NCI-H1417 treated with DMSO at 0.1 percent for 48 hours (cell line): ENCODE measurements at regions not wholly inside any gene's neighbourhood (a gene's known extent, or its start where the extent isn't known, plus 50 kb on each side); places are given as distances from the start of the nearest gene placed in this dataset.
"Not testable (repeated sequence)": the region's sequence is repeated elsewhere in the genome, so short reads cannot be mapped to it uniquely, and the experiment has no call there.

Source experiments
- DNase-seq: peaks from one replicate; lab custom pipeline; 2025; lab: John Stamatoyannopoulos, UW

DNA sequence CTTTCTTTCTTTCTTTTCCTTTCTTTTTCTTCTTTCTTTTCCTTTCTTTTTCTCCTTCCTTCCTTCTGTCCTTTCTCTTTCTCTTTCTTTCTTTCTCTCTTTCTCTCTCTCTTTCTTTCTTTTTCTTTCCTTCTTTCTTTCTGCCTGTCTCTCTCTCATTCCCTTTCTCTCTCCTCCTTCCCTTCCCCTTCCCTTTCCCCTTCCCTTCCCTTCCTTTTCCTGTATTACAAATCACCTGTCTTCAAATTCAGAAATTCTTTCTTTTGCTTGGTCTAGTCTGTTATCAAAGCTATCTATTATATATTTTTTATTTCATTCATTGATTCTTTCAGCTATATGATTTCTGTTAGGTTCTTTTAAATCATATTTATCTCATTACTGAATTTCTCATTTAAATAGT lies 315.2 kb upstream of the NOX3 start:
- DNase-seq, result no peak

DNA sequence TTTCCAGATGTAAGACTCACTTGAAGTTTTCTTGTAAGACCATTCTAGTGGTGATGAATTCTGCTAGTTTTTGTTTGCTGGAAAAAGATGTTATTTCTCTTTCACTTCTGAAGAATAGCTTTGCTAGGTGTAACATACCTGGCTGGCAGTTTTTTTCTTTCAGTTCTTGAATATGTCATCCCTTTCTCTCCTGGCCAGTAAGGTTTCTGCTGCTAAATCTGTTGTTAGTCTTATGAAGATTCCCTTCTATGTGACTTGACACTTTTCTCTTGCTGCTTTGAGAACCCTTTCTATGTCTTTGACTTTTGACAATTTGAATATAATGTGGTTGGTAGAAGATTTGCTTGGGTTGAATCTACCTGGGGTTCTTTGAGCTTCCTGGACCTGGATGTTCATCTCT lies 314.7 kb upstream of the NOX3 start:
- DNase-seq, result no peak

DNA sequence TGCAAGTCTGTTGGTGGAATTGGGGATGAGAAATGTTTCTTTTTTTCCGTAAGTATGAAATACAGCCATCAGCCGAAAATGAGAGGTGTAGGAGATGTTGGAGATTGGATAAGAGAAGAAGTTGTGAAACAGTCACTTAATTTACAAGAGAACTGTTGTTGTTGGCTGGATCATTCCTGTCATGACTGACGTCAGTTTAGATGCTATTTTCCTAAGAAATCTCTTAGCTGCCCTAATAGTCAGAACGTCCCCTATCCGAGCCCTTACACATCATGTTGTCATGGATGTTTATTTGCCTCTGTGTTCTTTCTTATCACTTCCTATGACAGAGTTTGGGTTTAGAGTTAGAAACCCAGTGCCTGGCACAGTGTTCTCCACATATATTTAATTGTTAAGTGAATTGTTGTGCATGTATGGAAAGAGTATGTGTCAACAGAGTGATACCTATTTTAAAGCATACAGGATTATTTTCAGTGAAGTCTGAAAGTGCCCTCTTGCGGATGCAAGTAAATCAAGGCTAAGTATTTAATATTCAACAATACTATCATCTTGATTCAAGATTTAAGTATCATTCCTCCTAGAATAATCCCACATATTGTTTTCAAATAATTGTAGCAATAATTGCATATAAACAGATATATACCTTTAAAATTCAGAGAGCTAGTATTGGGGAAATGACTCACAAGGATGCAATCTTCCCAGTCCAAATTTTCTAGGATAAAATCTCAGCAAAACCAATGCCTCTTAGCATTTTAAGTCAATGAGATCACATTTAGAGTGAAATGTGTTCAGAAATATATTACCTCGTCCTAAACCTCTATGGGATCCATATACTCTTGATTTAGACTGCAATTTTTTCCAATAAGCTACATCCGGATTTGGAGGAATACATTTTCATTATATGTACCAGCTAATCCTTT lies 309.9 kb upstream of the NOX3 start:
- DNase-seq, result no peak

DNA sequence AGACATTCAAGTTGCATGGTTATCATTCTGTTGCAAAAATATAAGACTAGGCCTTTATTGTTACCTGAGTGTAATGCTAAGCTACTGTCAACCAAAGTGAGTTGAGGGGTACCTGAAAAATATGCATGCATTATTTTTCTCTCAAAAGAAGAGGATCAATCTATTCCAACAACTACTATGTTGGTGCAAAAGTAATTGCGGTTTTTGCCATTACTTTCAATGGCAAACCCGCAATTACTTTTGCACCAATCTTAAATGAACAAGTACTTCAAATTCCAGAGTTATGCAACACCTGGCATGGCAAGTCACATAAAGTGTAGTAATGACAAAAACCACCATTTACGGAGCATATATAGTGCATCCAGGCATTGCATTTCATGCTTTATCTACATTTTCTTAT lies 307.0 kb upstream of the NOX3 start:
- no peak for DNase-seq

DNA sequence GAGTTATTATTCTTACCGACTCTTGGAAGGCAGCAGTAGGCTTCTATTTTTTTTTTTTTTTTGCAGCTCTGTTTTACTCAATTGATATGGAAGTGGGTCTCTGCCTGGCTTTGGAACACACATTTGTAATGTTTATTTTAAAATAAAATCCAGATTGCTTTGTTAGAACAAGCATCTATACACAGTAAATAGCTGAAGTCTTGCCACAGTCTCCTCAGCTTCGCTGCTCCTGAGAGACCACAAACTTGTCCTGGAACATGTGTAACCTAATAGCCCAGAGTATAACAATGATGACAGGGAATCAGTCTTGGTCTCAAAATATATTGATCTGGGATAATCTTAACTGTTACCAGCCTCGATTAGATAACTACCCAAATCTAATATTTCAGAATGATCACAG lies 299.8 kb upstream of the NOX3 start:
- no peak for DNase-seq

DNA sequence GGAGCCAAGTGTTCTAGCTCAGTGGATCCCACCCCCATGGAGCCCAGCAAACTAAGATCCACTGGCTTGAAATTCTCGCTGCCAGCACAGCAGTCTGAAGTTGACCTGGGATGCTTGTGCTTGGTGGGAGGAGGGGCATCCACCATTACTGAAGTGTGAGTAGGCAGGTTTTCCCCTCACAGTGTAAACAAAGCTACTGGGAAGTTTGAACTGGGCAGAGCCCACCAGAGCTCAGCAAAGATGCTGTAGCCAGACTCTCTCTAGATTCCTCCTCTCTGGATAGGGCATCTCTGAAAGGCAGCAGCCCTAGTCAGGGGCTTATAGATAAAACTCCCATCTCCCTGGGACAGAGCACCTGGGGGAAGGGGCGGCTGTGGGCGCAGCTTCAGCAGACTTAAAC lies 293.1 kb upstream of the NOX3 start:
- not testable (repeated sequence) for DNase-seq

DNA sequence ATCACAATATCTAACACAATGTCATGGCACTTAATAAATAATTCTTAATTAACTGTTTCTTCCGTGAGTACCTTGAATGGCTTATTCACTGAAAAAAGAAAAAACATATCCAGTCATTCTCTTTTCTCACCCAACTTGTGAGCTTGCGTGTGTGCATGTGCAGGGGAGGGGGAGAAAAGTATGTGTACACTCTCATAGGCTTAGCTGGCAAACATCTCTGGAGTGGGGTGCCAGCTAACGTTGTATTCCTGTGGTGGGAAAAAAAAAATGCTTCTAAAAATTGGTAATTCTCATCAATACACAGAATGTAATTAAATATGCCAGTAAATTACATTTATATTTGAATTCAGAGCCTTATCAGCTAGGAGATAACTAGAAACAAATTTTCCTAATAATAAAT lies 291.9 kb upstream of the NOX3 start:
- no peak for DNase-seq

DNA sequence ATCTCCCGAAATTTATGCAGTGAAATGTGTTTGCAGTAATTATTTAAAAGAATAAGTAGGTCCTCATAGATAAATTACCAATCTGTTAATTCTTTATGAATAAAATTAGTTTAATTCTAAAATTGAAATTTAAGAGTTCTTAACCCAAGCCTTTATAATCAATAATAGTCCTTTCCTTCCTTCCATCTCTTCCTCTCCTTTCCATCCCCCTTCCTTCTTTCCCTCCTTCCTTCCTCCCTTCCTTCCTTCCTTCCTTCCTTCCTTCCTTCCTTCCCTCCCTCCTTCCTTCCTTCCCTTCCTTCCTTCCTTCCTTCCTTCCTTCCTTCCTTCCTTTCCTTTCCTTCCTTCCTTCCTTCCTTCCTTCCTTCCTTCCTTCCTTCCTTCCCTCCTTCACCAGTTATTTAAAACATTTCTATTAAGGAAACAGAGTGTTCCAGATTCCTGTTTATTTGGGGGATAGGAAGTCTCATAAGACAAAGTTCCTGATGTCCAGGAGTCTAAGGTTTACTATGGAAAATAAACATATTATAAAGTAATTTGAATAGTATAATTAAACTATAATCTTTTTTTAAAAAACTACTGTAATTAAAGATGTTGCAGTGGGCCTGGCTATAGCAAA lies 285.3 kb upstream of the NOX3 start:
- no peak for DNase-seq

DNA sequence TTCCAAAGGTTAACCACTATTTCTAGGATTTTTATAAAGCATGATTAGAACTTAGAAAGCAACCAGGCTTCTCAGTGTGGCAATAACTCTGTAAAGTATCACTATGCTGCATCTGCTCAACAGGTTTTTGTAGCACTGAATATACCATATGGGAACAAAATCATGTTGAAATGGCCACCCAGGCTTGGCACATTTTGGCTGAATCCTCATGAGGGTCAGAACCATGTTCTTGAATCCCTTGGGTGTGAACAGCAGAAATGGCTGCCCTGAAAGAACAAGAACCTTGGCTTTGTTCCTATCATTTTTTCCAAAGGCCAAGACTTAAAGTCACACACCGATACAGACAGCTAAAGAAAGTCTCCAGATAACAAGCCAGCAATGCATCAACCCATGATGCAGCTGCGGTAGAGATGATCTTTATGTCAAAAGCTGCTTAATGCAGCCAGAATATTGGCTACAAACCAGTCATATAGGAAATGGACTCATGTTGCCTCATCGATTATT lies 283.0 kb upstream of the NOX3 start:
- DNase-seq, result no peak

DNA sequence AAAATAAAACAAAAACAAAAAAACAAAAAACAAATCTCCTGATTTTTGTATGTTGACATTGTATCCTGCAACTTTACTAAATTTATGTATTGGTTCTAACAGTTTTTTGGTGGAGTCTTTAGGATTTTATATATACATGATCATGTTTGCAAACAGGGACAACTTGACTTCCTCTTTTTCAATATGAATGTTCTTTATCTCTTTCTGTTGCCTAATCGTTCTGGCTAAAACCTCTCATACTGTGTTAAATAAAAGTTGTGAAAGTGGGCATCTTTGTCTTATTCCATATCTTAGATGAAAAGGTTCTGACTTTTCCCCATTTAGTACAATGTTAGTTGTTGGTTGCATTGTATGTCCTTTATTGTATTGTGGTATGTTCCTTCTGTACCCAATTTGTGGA lies 261.7 kb upstream of the NOX3 start:
- DNase-seq, result no peak

DNA sequence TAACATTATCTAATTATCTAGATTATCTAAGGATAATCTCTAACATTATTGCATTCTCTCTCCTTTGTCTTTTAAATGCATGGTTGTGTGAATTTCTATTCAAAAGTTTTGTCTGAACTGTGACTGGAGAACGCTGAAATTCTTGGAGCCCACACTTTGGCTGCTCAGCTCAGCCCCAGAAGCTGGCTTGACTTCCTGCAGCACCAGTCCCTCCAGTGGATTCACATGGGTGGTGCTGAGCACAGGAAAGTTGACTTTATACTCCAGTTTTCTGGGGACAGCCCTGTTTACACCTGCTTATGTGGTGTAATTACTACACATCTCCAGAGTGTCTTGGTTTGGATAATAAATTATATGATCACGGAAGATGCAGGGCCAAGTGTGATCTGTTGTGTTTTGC lies 255.1 kb upstream of the NOX3 start:
- no peak for DNase-seq

DNA sequence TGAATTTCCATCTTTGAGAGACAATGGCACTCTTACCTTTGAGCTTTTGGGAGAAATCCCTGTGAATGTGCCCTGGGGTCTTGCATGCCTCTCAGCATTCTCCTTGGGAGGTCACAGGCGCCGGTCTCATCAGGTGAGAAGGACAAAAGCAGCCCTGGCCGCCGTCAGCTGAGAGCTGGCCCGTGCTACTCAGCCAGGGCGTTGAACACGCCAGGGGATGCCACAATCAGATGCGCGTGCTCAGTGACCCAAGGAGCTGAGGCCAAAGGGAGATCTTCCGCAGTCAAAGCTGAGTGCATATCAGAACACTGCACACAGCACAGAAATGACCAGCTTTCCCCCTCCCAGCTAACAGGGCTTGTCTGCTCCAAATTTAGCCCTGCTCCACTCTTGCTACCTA lies 253.6 kb upstream of the NOX3 start:
- no peak for DNase-seq

DNA sequence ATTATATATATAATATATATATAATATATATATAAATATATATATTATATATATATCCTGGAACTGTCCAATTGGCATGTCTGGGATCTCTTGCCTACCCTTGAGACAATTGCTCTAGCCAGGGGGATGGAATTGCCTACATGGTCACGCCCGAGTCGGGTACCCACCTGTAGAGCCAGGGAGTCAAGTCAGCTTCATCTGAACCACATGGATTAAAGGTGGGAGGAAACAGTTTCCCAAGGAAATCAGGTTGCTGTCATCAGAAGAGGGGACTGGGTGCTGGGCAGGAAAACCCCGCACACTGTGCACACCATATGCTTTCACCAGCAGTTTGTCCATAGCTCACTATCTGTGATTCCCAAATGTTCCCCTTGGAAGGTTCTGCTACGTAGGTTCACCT lies 252.5 kb upstream of the NOX3 start:
- DNase-seq, result no peak

DNA sequence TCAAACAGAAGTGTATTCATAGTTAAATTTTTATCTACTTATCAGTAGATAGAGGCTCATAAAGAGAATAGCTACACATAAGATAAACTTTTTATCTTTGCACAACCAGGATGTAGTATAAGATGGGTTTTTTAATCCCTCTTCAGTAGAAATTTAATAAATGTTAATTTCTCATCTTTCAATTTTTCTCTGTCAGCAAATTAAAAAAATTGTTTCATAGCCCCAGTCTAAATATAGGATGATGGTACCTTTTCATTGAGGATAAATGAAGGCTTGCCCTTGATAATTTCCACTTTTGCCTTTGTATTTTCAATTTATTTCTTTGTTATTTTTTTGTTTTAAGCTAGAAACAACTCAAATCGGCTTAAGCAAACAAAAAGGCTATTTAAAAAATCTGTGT lies 251.2 kb upstream of the NOX3 start:
- no peak for DNase-seq

DNA sequence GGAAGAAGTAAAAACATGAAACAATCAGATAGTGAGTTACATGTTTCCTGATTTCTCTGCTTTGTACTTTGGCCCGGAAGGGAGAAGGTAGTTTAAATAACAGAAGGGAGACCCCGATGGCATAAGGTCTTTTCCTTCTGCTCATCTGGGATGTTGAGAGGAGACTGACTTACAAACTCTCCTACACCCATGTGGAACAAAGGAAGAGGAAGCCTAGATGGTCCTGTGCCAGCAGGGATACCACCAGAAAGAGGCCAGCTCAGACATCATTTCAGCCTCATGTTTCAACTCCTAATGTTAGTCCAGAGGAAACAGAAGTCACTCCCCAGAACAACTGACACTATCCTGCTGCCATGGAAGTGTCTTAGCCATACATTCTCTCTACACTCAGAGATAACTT lies 250.7 kb upstream of the NOX3 start:
- DNase-seq, result no peak

DNA sequence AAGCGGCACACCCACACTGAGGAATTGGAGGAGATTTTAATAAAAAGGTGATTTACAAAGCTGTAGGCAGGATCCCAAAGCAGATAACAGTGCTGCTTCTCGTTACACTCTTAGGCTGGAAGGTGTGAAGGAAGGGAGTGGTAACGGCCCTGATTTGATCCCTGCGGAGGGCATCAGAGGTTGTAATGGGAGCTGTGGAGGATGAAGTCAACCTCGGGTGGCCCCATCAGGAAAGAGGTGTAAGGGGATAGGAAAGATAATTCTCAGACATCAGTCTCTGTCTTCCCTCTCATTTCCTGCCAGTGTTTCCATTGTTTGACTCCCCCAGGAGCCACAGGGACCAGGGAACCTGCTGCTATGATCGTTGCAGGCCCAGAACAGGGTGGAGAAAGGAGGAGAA lies 245.7 kb upstream of the NOX3 start:
- no peak for DNase-seq

DNA sequence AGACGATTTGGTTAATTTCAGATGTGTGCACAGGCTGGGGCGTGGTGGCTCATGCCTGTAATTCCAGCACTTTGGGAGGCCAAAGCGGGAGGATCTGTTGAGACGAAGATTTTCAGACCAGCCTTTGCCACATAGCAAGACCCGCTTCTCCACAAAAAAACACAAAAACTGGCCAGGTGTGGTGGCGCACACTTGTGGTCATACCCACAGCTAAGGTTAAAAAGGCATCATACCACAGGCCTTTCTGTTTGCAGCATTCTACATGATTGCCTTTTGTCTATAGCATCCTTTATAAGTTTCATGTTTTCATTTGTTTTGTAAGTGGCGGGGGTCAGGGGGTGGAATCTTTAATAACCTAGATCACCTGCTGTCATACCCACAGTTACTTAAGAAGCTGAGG lies 239.9 kb upstream of the NOX3 start:
- no peak for DNase-seq

DNA sequence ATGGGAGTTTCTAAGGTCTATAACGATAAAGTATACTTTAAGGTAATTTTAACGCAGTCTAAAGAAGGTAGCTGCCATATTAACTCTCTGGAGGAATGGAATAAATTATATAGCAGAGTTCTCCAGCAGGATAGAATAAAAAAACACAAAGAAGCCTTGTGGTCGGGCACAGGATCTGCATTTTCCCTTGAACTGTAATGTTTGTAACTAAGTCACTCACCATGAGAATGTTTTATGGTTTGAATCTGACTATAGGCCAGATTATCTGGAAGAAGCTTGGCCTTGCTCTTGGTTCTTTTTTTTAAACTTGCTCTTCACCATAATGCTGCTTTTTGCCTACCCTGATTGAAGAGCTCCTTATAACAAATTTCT lies 238.8 kb upstream of the NOX3 start:
- DNase-seq, result no peak

DNA sequence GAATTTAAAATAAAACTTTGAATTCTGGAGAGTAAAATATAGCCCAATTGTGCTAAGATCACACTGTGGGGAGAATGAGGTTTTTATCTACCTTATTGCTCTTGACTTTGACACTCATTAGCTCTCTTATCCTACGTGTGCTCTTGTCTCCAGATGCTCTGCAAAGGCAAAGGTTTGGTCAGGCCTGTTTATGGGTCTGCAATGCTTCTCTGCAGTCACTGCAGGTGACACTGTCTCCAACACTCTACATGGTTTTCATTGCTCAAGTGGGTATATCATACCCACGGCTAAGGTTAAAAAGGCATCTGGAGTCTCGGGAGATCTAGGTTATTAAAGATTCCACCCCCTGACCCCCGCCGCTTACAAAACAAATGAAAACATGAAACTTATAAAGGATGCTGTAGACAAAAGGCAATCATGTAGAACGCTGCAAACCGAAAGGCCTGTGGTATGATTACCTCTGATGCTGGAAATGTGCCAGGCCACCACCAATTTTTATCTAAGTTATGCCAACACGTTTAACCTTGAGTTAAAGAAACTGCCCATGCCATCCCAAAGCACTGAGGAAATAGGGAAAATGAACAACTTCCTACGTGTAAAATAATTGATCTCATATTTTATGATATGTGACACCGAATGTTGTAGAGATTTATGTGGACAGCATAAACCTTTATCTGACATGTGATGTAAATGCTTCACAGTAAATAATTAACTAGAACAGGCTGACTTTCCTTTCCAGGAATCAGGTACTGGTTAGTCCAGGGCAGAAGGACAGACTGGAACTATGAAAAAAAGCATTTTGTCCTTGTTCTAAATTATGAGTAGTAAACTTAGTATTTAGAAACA lies 238.2 kb upstream of the NOX3 start:
- no peak for DNase-seq

DNA sequence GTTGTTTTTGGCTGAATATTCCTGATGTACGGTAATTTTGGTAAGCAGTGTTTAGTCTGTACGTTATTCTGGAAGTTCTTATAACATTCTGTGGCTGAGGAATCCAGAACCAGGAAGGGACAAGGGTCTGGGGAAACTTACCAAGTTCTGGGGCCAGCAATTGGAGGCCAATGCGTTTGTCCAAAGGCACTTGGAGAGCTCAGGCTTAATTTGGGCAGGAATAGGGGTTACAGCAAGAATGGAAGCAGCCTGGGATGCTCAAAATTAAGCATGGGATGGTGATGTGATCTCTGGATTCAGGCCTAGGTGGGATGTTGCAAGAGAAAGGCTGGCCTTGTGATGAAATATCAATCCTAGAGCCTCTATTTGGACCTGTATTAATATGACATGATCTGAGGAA lies 235.2 kb upstream of the NOX3 start:
- no peak for DNase-seq

DNA sequence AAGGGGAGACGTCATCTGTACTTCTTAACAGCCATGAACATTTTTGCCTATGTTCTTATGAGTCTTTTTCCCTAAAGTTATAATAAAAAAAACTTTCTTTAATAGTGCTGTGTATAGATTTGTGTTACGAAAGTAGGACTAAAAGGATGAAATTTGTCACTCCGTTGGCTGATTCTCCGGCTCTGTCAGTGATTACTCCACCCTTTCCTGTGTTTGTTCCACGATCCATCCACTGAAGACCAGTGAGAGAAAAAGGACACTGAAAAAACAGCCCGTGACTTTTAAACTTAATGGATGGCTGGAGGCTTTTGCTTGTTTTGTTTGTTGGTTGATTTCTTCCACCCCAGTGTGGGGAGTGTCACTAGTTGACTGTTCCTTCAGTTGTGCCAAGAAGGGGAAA lies 232.0 kb upstream of the NOX3 start:
- DNase-seq, result no peak

DNA sequence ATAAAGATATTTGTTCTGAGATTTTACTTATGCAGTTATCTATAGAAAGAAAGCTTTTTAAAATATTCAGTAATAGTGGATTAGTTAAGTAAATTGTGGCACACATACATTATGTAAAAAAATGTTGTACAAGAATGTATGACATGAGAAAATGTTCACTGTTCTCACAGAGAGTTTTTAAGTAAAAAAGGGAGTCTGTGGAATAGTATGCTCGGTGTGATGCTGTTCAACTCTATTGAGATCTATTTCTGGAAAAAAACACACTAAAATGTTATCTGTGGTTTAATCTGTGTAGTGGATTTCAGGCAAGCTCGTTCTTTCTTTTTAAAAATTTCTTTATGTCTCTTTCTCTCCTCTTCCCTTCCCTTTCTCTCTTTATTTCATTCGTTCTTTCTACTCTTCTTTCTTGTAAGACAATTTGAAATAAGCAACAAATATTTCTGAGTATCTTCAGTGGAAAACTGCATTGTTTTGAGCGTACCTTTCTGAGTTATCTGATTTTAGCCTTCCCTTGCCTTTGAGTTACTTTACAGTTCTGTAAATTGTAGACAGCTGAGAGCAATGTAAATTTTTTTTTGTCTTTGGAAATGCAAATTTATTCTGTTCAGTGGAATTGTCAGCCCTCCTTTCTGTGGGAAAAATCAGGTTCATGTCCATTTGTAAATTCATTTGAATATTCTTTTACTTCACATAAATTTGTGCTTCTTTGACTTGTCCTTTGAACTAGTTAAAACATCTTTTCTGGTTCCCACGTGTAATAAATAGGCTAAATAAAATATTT lies 229.0 kb upstream of the NOX3 start:
- no peak for DNase-seq
